Thyroid gland (tissue), 4 donors: ENCODE measurements at regions not wholly inside any gene's neighbourhood (a gene's known extent, or its start where the extent isn't known, plus 50 kb on each side); places are given as distances from the start of the nearest gene placed in this dataset.

Source experiments
- DNase-seq, 2 donors: peaks; one replicate each; pipeline ENCODE4 v3.0.0-alpha.2; 2019
- H3K27ac ChIP-seq, 3 donors: fragments of 200-600 bp; sonication (generic); 1 replicate in 2 of 3; 2 replicates in 1 of 3; pipeline ENCODE4 v1.5.1; 2016 to 2019; ENCODE audit warnings: mild to moderate bottlenecking in 1 of 3, moderate library complexity in 1 of 3
- H3K27me3 ChIP-seq: fragments of 200-600 bp; sonication (generic); one replicate; pipeline ENCODE4 v1.5.1; 2019
- H3K36me3 ChIP-seq, 2 donors: fragments of 200-600 bp; sonication (generic); one replicate each; pipeline ENCODE4 v1.5.1; 2016 to 2019
- H3K4me1 ChIP-seq, 2 donors: fragments of 200-600 bp; sonication (generic); one replicate each; pipeline ENCODE4 v1.5.1; 2017 to 2019
- H3K4me3 ChIP-seq, 3 donors: fragments of 200-600 bp; sonication (generic); replicated peaks in 1 of 3; 1 replicate in 2 of 3; 2 replicates in 1 of 3; pipeline ENCODE4 v1.5.1; 2016; ENCODE audit warnings: mild to moderate bottlenecking in 1 of 3
- H3K9me3 ChIP-seq: fragments of 200-600 bp; sonication (generic); one replicate; pipeline ENCODE4 v1.5.1; 2017
- POLR2A ChIP-seq, 2 donors: fragments of 450-650 bp; IDR thresholded peaks; one replicate each; pipeline ENCODE4 v1.6.1; 2017; ENCODE audit warnings: antibody characterized with exemption in 2 of 2, mild to moderate bottlenecking in 2 of 2, moderate library complexity in 1 of 2
- WGBS, 2 donors: methylation state at CpG; one replicate each; pipeline ENCODE4 v1.1.5; 2017; 5-methylcytosine and 5-hydroxymethylcytosine counted together
- intact Hi-C: fragments of 100-400 bp; cut with DNase I; formaldehyde crosslinking; loops from one replicate; pipeline ENCODE4 v1.15.1; 2023
- TF ChIP-seq, protein P1 (sequence below), 6 experiments: fragments of 200-600 bp in 3 of 6; fragments of 450-650 bp in 3 of 6; sonication (generic) in 3 of 6; IDR thresholded peaks; one replicate each; pipeline ENCODE4 v1.5.1; 2016 to 2019; ENCODE audit warnings: antibody characterized with exemption in 6 of 6, mild to moderate bottlenecking in 2 of 6, inconsistent platforms in 1 of 6, moderate library complexity in 1 of 6

DNA sequence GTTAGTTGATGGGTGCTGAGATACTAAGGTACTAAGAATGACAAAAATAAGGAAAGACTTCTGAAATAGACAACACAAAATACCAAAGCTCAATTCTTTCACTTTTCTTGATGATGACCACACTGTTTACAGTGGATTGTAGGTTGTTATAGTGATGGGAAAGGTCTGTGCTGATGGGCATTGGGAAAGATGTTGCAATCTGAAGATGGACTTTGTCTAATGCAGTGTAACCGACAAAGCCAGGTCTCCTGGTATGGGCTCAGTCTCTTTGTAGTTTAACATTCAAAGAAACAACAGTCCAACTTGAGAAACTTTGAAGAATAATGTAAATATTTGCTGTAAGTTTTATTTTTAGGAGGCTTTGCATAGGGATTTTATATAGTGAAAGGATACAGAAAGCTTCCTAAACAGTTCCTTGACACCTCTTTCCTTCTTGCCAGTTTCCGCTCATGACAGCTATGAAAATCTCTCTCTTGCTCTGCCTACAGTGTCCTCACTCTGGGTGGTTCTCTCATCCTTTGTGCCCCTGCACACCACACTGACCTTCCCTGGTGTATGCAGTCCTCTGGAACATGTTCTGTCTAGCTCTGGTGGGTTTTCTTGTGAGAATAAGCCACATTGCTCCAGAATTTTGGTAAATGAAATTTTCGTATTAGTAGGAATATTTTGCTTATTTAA, 172.2 kb downstream of the KCNRG start:
- no peak overlapping the region for H3K27ac ChIP-seq
- intact Hi-C loops = no loop called here
- no peaks in the 10 kb centered on the region for H3K27me3 ChIP-seq
- no peak overlapping the region for H3K4me3 ChIP-seq
- H3K9me3 ChIP-seq = no peaks in the 10 kb centered on the region
- TF ChIP-seq, protein P1, sequence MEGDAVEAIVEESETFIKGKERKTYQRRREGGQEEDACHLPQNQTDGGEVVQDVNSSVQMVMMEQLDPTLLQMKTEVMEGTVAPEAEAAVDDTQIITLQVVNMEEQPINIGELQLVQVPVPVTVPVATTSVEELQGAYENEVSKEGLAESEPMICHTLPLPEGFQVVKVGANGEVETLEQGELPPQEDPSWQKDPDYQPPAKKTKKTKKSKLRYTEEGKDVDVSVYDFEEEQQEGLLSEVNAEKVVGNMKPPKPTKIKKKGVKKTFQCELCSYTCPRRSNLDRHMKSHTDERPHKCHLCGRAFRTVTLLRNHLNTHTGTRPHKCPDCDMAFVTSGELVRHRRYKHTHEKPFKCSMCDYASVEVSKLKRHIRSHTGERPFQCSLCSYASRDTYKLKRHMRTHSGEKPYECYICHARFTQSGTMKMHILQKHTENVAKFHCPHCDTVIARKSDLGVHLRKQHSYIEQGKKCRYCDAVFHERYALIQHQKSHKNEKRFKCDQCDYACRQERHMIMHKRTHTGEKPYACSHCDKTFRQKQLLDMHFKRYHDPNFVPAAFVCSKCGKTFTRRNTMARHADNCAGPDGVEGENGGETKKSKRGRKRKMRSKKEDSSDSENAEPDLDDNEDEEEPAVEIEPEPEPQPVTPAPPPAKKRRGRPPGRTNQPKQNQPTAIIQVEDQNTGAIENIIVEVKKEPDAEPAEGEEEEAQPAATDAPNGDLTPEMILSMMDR (IDR thresholded peaks at IDR 0.05) = no peak
- TF ChIP-seq POLR2A (IDR thresholded peaks at IDR 0.05) = no peak
- no peak for DNase-seq
- H3K4me1 ChIP-seq = no peaks in the 10 kb centered on the region
- H3K36me3 ChIP-seq = no peaks in the 10 kb centered on the region
- 93 to 97% methylated on average over 3 of the region's 3 CpGs for WGBS, 2 donors

GRCh38 chr13:50188696-50189095, 173.5 kb downstream of the KCNRG start:
- intact Hi-C loops = no loop called here
- TF ChIP-seq, protein P1 (IDR thresholded peaks at IDR 0.05) = no peak
- TF ChIP-seq POLR2A (IDR thresholded peaks at IDR 0.05) = no peak
- Histone ChIP-seq H3K9me3 (no peaks in the 10 kb centered on the region), H3K4me1 (no peaks in the 10 kb centered on the region), H3K36me3 (no peaks in the 10 kb centered on the region), H3K27ac (no peak overlapping the region), H3K27me3 (no peaks in the 10 kb centered on the region), H3K4me3 (no peak overlapping the region)
- WGBS, 2 donors = 88 to 91% methylated on average over 1 of the region's 1 CpG
- DNase-seq = no peak

DNA sequence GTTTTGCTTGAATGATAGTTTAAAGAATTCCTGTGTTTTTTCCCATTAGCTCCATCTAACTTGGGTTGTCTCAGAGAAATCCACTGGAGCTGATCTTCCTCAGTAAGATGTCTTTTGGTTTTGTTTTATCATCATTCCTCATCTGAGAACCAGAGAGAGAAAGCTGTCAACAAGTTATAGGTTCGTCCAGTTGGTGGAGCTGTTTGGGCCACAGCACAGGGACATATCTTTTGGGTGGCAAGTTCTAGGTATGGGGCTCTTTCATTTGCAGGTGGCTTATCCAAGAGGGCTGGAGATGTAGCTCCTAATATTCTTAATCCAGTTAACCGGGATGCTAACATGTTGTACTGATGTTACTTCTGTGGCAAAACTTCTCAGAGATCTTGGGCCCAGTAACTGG, 174.2 kb downstream of the KCNRG start:
- 87 to 90% methylated on average over 2 of the region's 2 CpGs for WGBS, 2 donors
- intact Hi-C loops = no loop called here

GRCh38 chr13:50191004-50191403, 175.8 kb downstream of the KCNRG start:
- Histone ChIP-seq H3K36me3 (no peaks in the 10 kb centered on the region), H3K4me3 (no peak overlapping the region), H3K27ac (no peak overlapping the region), H3K9me3 (no peaks in the 10 kb centered on the region), H3K4me1 (no peaks in the 10 kb centered on the region), H3K27me3 (no peaks in the 10 kb centered on the region)
- DNase-seq = no peak
- TF ChIP-seq, protein P1 (IDR thresholded peaks at IDR 0.05) = no peak
- TF ChIP-seq POLR2A (IDR thresholded peaks at IDR 0.05) = no peak
- 78 to 88% methylated on average over 1 of the region's 1 CpG for WGBS, 2 donors
- intact Hi-C loops = no loop called here

More for the DNA sequence above, 174.2 kb downstream of the KCNRG start:
- no peaks in the 10 kb centered on the region for H3K27me3 ChIP-seq
- H3K4me3 ChIP-seq = no peak overlapping the region
- TF ChIP-seq, protein P1 (IDR thresholded peaks at IDR 0.05) = no peak
- TF ChIP-seq POLR2A (IDR thresholded peaks at IDR 0.05) = no peak
- no peak overlapping the region for H3K27ac ChIP-seq
- no peaks in the 10 kb centered on the region for H3K4me1 ChIP-seq
- no peak for DNase-seq
- no peaks in the 10 kb centered on the region for H3K36me3 ChIP-seq
- H3K9me3 ChIP-seq = no peaks in the 10 kb centered on the region

DNA sequence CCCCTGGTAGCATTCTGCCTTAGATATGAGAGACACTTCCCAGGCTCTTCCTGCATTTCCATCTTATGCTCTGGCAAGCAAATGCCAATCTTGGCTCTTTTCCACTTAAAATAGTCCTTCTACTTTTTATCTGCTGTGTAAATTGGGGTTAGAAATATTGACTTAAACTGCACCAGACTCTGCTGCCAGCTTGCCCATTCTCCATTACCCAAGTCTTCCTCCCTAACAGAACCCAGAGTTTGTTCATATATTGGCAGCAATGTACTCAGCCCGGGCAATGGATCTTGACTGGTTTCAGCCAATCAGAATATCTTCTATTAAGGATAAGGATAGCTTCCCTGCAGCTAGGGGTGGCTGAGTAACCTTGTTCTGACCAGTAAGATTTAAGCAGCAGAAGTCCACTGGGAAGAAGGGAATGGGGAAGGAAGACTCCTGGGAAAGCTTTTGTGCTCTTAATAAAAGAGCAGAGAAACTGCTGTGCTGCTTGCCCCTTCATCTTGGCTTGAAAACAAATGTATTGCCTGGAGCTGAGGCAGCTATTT, 177.1 kb downstream of the KCNRG start:
- H3K27ac ChIP-seq = no peak overlapping the region
- TF ChIP-seq, protein P1 (IDR thresholded peaks at IDR 0.05) = no peak
- no peak for TF ChIP-seq POLR2A (IDR thresholded peaks at IDR 0.05)
- no peaks in the 10 kb centered on the region for H3K4me1 ChIP-seq
- DNase-seq = no peak
- intact Hi-C loops = no loop called here
- H3K36me3 ChIP-seq = no peaks in the 10 kb centered on the region
- no peaks in the 10 kb centered on the region for H3K9me3 ChIP-seq
- WGBS, 2 donors = 71 to 74% methylated on average over 1 of the region's 1 CpG
- no peaks in the 10 kb centered on the region for H3K27me3 ChIP-seq
- H3K4me3 ChIP-seq = no peak overlapping the region
